OCI-LY7 (cell line): ENCODE measurements at regions not wholly inside any gene's neighbourhood (a gene's known extent, or its start where the extent isn't known, plus 50 kb on each side); places are given as distances from the start of the nearest gene placed in this dataset.

ENCODE experiments used
- BruUV-seq: library from RNA; stranded (reverse); fragments of 400-500 nt; replicated peaks from 2 replicates; lab custom pipeline; 2021; lab: Mats Ljungman, UMichigan
- CTCF ChIA-PET: fragments of 300-600 bp; sonication (Branson Sonifier 250); formaldehyde crosslinking; loops from one replicate; lab custom pipeline; 2022; ENCODE audit warnings: antibody characterized with exemption; ENCODE audit not compliant: unreplicated experiment; lab: Charles Lee
- POLR2A ChIA-PET: fragments of 300-600 bp; sonication (Branson Sonifier 250); formaldehyde crosslinking; loops from one replicate; lab custom pipeline; 2022; ENCODE audit warnings: antibody characterized with exemption; lab: Charles Lee
- DNase-seq: peaks from one replicate; pipeline ENCODE4 v3.0.0-alpha.2; 2015; ENCODE audit warnings: low spot score
- H2AFZ ChIP-seq: fragments of 200-600 bp; sonication (generic), shearing (Covaris generic); 2 replicates; pipeline ENCODE4 v1.6.1; 2014; ENCODE audit warnings: mild to moderate bottlenecking, antibody characterized with exemption, low read length, moderate library complexity
- H3K27ac ChIP-seq: fragments of 200-600 bp; sonication (generic); 2 replicates; pipeline ENCODE4 v1.5.1; 2014; ENCODE audit warnings: mixed run types, low read depth, mild to moderate bottlenecking, moderate library complexity, low read length, inconsistent platforms; ENCODE audit not compliant: poor library complexity, severe bottlenecking
- H3K36me3 ChIP-seq: fragments of 200-600 bp; sonication (generic); 2 replicates; pipeline ENCODE4 v1.6.1; 2014; ENCODE audit warnings: mild to moderate bottlenecking, antibody characterized with exemption, low read length, moderate library complexity, mixed read lengths; ENCODE audit not compliant: insufficient read depth
- H3K4me1 ChIP-seq: fragments of 200-600 bp; sonication (generic); 2 replicates; pipeline ENCODE4 v1.5.1; 2014; ENCODE audit warnings: mild to moderate bottlenecking, low read length; ENCODE audit not compliant: insufficient read depth, poor library complexity, severe bottlenecking
- H3K4me2 ChIP-seq: fragments of 200-600 bp; sonication (generic); 2 replicates; pipeline ENCODE4 v1.6.1; 2014; ENCODE audit warnings: mild to moderate bottlenecking, low read length
- H3K4me3 ChIP-seq: fragments of 200-600 bp; sonication (generic); 2 replicates; pipeline ENCODE4 v1.5.1; 2014; ENCODE audit warnings: mild to moderate bottlenecking, low read depth, low read length; ENCODE audit not compliant: poor library complexity, severe bottlenecking
- H3K79me2 ChIP-seq: fragments of 200-600 bp; sonication (generic); 2 replicates; pipeline ENCODE4 v1.6.1; 2016; ENCODE audit warnings: low read depth, mild to moderate bottlenecking, low read length, moderate library complexity, mixed read lengths; ENCODE audit not compliant: insufficient read depth
- H3K9me2 ChIP-seq: fragments of 200-600 bp; sonication (generic); 2 replicates; pipeline ENCODE4 v1.6.1; 2016; ENCODE audit warnings: mild to moderate bottlenecking, low read length, mixed read lengths; ENCODE audit not compliant: insufficient read depth
- H3K9me3 ChIP-seq: fragments of 200-600 bp; sonication (generic); 2 replicates; pipeline ENCODE4 v1.6.1; 2014; ENCODE audit warnings: mild to moderate bottlenecking, mixed run types, low read length, mixed read lengths
- H4K20me1 ChIP-seq: fragments of 200-600 bp; sonication (generic); 2 replicates; pipeline ENCODE4 v1.6.1; 2014; ENCODE audit warnings: mild to moderate bottlenecking, antibody characterized with exemption, low read length, moderate library complexity, mixed read lengths; ENCODE audit not compliant: insufficient read depth
- EZH2phosphoT487 ChIP-seq: fragments of 200-600 bp; sonication (generic); IDR thresholded peaks from 2 replicates; pipeline ENCODE4 v1.6.1; 2018; ENCODE audit warnings: low read depth, borderline replicate concordance, mild to moderate bottlenecking, mixed run types, antibody characterized with exemption, low read length, moderate library complexity, mixed read lengths
- intact Hi-C: fragments of 100-400 bp; cut with micrococcal nuclease; formaldehyde crosslinking; loops from one replicate; pipeline ENCODE4 v1.10.0; 2022; ENCODE audit not compliant: unreplicated experiment
- TF ChIP-seq, protein P1 (sequence below): fragments of 200-600 bp; sonication (generic); conservative IDR thresholded peaks from 2 replicates; pipeline ENCODE4 v1.5.1; 2014; ENCODE audit warnings: mild to moderate bottlenecking, antibody characterized with exemption, low read length, moderate library complexity, mixed read lengths

GRCh38 chr15:26109203-26109602 is 246.1 kb upstream of the ATP10A start:
- ChIA-PET CTCF (no interaction called here), POLR2A (interaction anchor here (1.2 kb wide), 1 partner anchor 10 kb away, joined by 3 read pairs; no protein-coding TSS in a partner anchor)
- no peaks in the 10 kb centered on the region for H3K4me1 ChIP-seq
- no peaks in the 10 kb centered on the region for H3K9me3 ChIP-seq
- no peaks in the 10 kb centered on the region; the same call in 1 of the 2 replicates for H3K9me2 ChIP-seq
- no peaks in the 10 kb centered on the region for H3K36me3 ChIP-seq
- no peak overlapping the region for H2AFZ ChIP-seq
- H3K27ac ChIP-seq: no peak overlapping the region
- no peaks in the 10 kb centered on the region for H3K79me2 ChIP-seq
- TF ChIP-seq EZH2phosphoT487: no peak
- TF ChIP-seq, protein P1, sequence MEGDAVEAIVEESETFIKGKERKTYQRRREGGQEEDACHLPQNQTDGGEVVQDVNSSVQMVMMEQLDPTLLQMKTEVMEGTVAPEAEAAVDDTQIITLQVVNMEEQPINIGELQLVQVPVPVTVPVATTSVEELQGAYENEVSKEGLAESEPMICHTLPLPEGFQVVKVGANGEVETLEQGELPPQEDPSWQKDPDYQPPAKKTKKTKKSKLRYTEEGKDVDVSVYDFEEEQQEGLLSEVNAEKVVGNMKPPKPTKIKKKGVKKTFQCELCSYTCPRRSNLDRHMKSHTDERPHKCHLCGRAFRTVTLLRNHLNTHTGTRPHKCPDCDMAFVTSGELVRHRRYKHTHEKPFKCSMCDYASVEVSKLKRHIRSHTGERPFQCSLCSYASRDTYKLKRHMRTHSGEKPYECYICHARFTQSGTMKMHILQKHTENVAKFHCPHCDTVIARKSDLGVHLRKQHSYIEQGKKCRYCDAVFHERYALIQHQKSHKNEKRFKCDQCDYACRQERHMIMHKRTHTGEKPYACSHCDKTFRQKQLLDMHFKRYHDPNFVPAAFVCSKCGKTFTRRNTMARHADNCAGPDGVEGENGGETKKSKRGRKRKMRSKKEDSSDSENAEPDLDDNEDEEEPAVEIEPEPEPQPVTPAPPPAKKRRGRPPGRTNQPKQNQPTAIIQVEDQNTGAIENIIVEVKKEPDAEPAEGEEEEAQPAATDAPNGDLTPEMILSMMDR: no peak
- no TSS peak for BruUV-seq
- DNase-seq: no peak
- H3K4me3 ChIP-seq: no peak overlapping the region
- intact Hi-C loops: no loop called here
- H3K4me2 ChIP-seq: no peak overlapping the region
- H4K20me1 ChIP-seq: no peaks in the 10 kb centered on the region

GRCh38 chr15:26106556-26106955 is 243.4 kb upstream of the ATP10A start:
- no peak for DNase-seq
- Histone ChIP-seq H3K4me2 (no peak overlapping the region), H3K9me2 (no peaks in the 10 kb centered on the region; the same call in 1 of the 2 replicates), H3K79me2 (no peaks in the 10 kb centered on the region), H2AFZ (no peak overlapping the region), H3K36me3 (no peaks in the 10 kb centered on the region), H3K27ac (no peak overlapping the region), H4K20me1 (no peaks in the 10 kb centered on the region), H3K4me3 (no peak overlapping the region), H3K4me1 (no peaks in the 10 kb centered on the region), H3K9me3 (no peaks in the 10 kb centered on the region)
- no TSS peak for BruUV-seq
- ChIA-PET POLR2A (no interaction called here), CTCF (no interaction called here)
- intact Hi-C loops: no loop called here
- TF ChIP-seq, protein P1: no peak
- TF ChIP-seq EZH2phosphoT487: no peak

DNA sequence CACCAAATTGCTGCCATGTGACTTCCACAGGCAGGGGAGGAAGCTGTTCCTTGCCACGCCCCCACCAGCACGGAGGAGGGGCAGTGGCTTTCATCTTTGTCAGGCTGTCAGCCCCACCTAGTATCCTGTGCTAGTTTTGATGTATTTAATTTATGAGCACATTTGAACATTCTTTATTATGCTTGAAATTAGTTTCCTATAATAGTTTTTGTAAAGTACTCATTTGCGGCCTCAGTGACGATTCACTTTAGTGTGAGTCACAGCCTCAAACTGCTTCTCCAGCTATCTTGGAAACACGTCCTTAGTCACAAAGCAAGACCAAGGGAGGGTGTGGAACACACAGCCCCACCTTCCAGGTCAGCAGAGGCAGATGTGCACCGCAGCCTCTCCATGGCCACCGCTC is 239.9 kb upstream of the ATP10A start:
- H3K4me2 ChIP-seq: no peak overlapping the region
- DNase-seq: no peak
- no peaks in the 10 kb centered on the region; the same call in 1 of the 2 replicates for H3K9me2 ChIP-seq
- no peak overlapping the region for H3K27ac ChIP-seq
- no peaks in the 10 kb centered on the region for H3K4me1 ChIP-seq
- no peak overlapping the region for H2AFZ ChIP-seq
- POLR2A ChIA-PET: interaction anchor here (0.9 kb wide), 1 partner anchor 13 kb away, joined by 3 read pairs; no protein-coding TSS in a partner anchor
- H3K4me3 ChIP-seq: no peak overlapping the region
- intact Hi-C loops: no loop called here
- CTCF ChIA-PET: no interaction called here
- no peaks in the 10 kb centered on the region for H3K79me2 ChIP-seq
- TF ChIP-seq, protein P1: no peak
- no peak for TF ChIP-seq EZH2phosphoT487
- H3K36me3 ChIP-seq: no peaks in the 10 kb centered on the region
- H4K20me1 ChIP-seq: no peaks in the 10 kb centered on the region
- H3K9me3 ChIP-seq: no peaks in the 10 kb centered on the region
- no TSS peak for BruUV-seq
